ENCODE measurements at regions not wholly inside any gene's neighbourhood (a gene's known extent, or its start where the extent isn't known, plus 50 kb on each side); places are given as distances from the start of the nearest gene placed in this dataset.

- H3K27me3 ChIP-seq (ENCODE audit: control insufficient read depth in 3 of 3, insufficient read depth in 3 of 3, low read length in 3 of 3) = no peaks in the 10 kb centered on the region
- no peak overlapping the region for H3K27ac ChIP-seq (ENCODE audit: low read depth, low read length)
- no peaks in the 10 kb centered on the region for H3K9me3 ChIP-seq (ENCODE audit: control insufficient read depth in 3 of 3, low read length in 3 of 3)
- H3K4me1 ChIP-seq (ENCODE audit: control insufficient read depth in 3 of 3, insufficient read depth in 3 of 3, low read length in 3 of 3) = no peaks in the 10 kb centered on the region
- no peak overlapping the region for H3K4me3 ChIP-seq (ENCODE audit: low read length in 3 of 3)
- no peak overlapping the region for H3K9ac ChIP-seq (ENCODE audit: low read depth in 1 of 3, low read length in 3 of 3)
- no peaks in the 10 kb centered on the region for H3K36me3 ChIP-seq (ENCODE audit: control insufficient read depth in 3 of 3, insufficient read depth in 3 of 3, low read length in 3 of 3)
These were observed 311.9 kb downstream of the DAD1 start for GRCh38 chr14:22276913-22277816.

GRCh38 chr14:22271838-22272799, 316.9 kb downstream of the DAD1 start:
- H3K4me3 ChIP-seq (ENCODE audit: low read length in 3 of 3) = no peak overlapping the region
- H3K27ac ChIP-seq (ENCODE audit: low read depth, low read length) = no peak overlapping the region
- no peaks in the 10 kb centered on the region for H3K36me3 ChIP-seq (ENCODE audit: control insufficient read depth in 3 of 3, insufficient read depth in 3 of 3, low read length in 3 of 3)
- H3K9ac ChIP-seq (ENCODE audit: low read depth in 1 of 3, low read length in 3 of 3) = no peak overlapping the region
- no peaks in the 10 kb centered on the region for H3K9me3 ChIP-seq (ENCODE audit: control insufficient read depth in 3 of 3, low read length in 3 of 3)
- no peaks in the 10 kb centered on the region for H3K27me3 ChIP-seq (ENCODE audit: control insufficient read depth in 3 of 3, insufficient read depth in 3 of 3, low read length in 3 of 3)
- no peaks in the 10 kb centered on the region for H3K4me1 ChIP-seq (ENCODE audit: control insufficient read depth in 3 of 3, insufficient read depth in 3 of 3, low read length in 3 of 3)

GRCh38 chr14:22268875-22269274, 320.1 kb downstream of the DAD1 start:
- Histone ChIP-seq H3K27me3 (ENCODE audit: control insufficient read depth in 3 of 3, insufficient read depth in 3 of 3, low read length in 3 of 3) (no peaks in the 10 kb centered on the region), H3K4me1 (ENCODE audit: control insufficient read depth in 3 of 3, insufficient read depth in 3 of 3, low read length in 3 of 3) (no peaks in the 10 kb centered on the region), H3K4me3 (ENCODE audit: low read length in 3 of 3) (no peak overlapping the region), H3K9ac (ENCODE audit: low read depth in 1 of 3, low read length in 3 of 3) (no peak overlapping the region), H3K27ac (ENCODE audit: low read depth, low read length) (no peak overlapping the region), H3K36me3 (ENCODE audit: control insufficient read depth in 3 of 3, insufficient read depth in 3 of 3, low read length in 3 of 3) (no peaks in the 10 kb centered on the region), H3K9me3 (ENCODE audit: control insufficient read depth in 3 of 3, low read length in 3 of 3) (no peaks in the 10 kb centered on the region)

DNA sequence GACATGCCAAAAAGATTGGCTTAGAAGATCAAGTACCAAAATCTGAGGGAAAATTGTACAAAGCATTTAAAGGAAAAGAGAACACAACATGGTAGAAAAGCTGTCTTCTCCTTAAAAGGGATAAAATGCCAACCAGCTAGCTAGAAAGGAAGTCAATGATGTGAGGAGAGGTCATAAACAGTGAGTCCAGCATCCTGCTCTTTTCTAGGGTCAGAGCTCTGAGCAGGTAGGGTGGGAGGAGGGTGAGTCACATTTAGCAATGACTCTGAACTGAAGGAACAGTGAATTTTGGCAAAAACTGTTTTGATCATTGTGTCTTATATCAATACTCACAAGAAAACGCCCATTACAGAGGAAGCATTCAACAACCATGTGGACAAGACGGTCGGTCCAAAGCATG, 322.3 kb downstream of the DAD1 start:
- no peak overlapping the region for H3K4me3 ChIP-seq (ENCODE audit: low read length in 3 of 3)
- no peaks in the 10 kb centered on the region for H3K4me1 ChIP-seq (ENCODE audit: control insufficient read depth in 3 of 3, insufficient read depth in 3 of 3, low read length in 3 of 3)
- no peaks in the 10 kb centered on the region for H3K9me3 ChIP-seq (ENCODE audit: control insufficient read depth in 3 of 3, low read length in 3 of 3)
- H3K27me3 ChIP-seq (ENCODE audit: control insufficient read depth in 3 of 3, insufficient read depth in 3 of 3, low read length in 3 of 3) = no peaks in the 10 kb centered on the region
- no peak overlapping the region for H3K27ac ChIP-seq (ENCODE audit: low read depth, low read length)
- no peaks in the 10 kb centered on the region for H3K36me3 ChIP-seq (ENCODE audit: control insufficient read depth in 3 of 3, insufficient read depth in 3 of 3, low read length in 3 of 3)
- H3K9ac ChIP-seq (ENCODE audit: low read depth in 1 of 3, low read length in 3 of 3) = no peak overlapping the region

DNA sequence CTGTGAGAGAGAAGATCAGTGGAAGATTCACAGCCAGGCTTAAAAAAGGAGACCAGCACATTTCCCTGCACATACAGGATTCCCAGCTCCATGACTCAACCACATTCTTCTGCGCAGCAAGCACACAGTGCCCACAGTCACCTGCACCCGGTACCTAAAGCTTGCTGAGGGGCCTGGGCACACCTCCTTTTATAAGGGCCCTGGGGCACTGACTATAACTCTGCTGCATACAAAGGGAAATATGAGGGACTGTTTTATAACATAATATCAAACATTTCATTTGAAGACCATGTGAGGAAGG, 322.9 kb downstream of the DAD1 start:
- Histone ChIP-seq H3K4me1 (ENCODE audit: control insufficient read depth in 3 of 3, insufficient read depth in 3 of 3, low read length in 3 of 3) (no peaks in the 10 kb centered on the region), H3K9ac (ENCODE audit: low read depth in 1 of 3, low read length in 3 of 3) (no peak overlapping the region), H3K9me3 (ENCODE audit: control insufficient read depth in 3 of 3, low read length in 3 of 3) (no peaks in the 10 kb centered on the region)

DNA sequence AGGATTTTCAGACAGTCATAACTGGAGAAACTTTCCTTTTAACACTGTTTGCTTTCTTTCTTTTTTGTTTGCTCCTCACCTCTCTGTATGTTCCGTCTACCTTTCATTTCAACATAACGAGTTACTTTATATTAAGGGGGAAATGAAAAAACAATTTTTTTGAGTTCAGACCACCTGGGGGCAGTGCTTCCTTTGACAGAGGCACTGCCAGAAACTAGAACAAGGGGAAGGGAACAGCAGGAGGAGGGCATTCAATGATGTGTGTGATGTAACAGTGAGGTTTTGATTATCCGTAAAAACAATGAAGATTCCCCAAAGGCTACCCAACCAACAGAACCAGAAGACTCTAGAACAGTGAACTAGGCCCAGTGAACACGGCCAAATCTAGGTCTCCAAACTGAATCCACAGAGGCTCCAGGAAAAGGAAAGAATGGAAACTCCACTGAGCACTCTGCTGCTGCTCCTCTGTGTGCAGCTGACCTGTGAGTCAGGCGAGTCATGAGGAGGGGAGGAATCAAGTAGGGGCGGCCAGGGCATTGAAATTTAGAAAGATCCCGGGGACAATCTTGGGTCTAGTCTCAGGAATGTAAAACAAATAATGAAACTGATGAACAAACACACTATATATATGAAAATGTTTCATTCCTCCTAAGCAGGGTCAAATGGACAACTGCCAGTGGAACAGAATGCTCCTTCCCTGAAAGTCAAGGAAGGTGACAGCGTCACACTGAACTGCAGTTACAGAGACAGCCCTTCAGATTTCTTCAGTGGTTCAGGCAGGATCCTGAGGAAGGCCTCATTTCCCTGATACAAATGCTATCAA, 323.5 kb downstream of the DAD1 start:
- H3K27ac ChIP-seq (ENCODE audit: low read depth, low read length) = no peak overlapping the region
- no peaks in the 10 kb centered on the region for H3K36me3 ChIP-seq (ENCODE audit: control insufficient read depth in 3 of 3, insufficient read depth in 3 of 3, low read length in 3 of 3)
- no peaks in the 10 kb centered on the region for H3K4me1 ChIP-seq (ENCODE audit: control insufficient read depth in 3 of 3, insufficient read depth in 3 of 3, low read length in 3 of 3)
- no peaks in the 10 kb centered on the region for H3K9me3 ChIP-seq (ENCODE audit: control insufficient read depth in 3 of 3, low read length in 3 of 3)
- H3K4me3 ChIP-seq (ENCODE audit: low read length in 3 of 3) = no peak overlapping the region
- H3K27me3 ChIP-seq (ENCODE audit: control insufficient read depth in 3 of 3, insufficient read depth in 3 of 3, low read length in 3 of 3) = no peaks in the 10 kb centered on the region
- no peak overlapping the region for H3K9ac ChIP-seq (ENCODE audit: low read depth in 1 of 3, low read length in 3 of 3)

More for the DNA sequence above, 322.9 kb downstream of the DAD1 start:
- Histone ChIP-seq H3K27me3 (ENCODE audit: control insufficient read depth in 3 of 3, insufficient read depth in 3 of 3, low read length in 3 of 3) (no peaks in the 10 kb centered on the region), H3K36me3 (ENCODE audit: control insufficient read depth in 3 of 3, insufficient read depth in 3 of 3, low read length in 3 of 3) (no peaks in the 10 kb centered on the region), H3K27ac (ENCODE audit: low read depth, low read length) (no peak overlapping the region), H3K4me3 (ENCODE audit: low read length in 3 of 3) (no peak overlapping the region)

GRCh38 chr14:22264759-22265158, 324.3 kb downstream of the DAD1 start:
- H3K4me1 ChIP-seq (ENCODE audit: control insufficient read depth in 3 of 3, insufficient read depth in 3 of 3, low read length in 3 of 3) = no peaks in the 10 kb centered on the region
- no peaks in the 10 kb centered on the region for H3K27me3 ChIP-seq (ENCODE audit: control insufficient read depth in 3 of 3, insufficient read depth in 3 of 3, low read length in 3 of 3)
- H3K9me3 ChIP-seq (ENCODE audit: control insufficient read depth in 3 of 3, low read length in 3 of 3) = no peaks in the 10 kb centered on the region
- H3K36me3 ChIP-seq (ENCODE audit: control insufficient read depth in 3 of 3, insufficient read depth in 3 of 3, low read length in 3 of 3) = no peaks in the 10 kb centered on the region
- H3K9ac ChIP-seq (ENCODE audit: low read depth in 1 of 3, low read length in 3 of 3) = no peak overlapping the region
- H3K27ac ChIP-seq (ENCODE audit: low read depth, low read length) = no peak overlapping the region
- no peak overlapping the region for H3K4me3 ChIP-seq (ENCODE audit: low read length in 3 of 3)

GRCh38 chr14:22263961-22264360, 325.1 kb downstream of the DAD1 start:
- H3K27me3 ChIP-seq (ENCODE audit: control insufficient read depth in 3 of 3, insufficient read depth in 3 of 3, low read length in 3 of 3) = no peaks in the 10 kb centered on the region
- H3K27ac ChIP-seq (ENCODE audit: low read depth, low read length) = no peak overlapping the region
- H3K9ac ChIP-seq (ENCODE audit: low read depth in 1 of 3, low read length in 3 of 3) = no peak overlapping the region
- H3K4me1 ChIP-seq (ENCODE audit: control insufficient read depth in 3 of 3, insufficient read depth in 3 of 3, low read length in 3 of 3) = no peaks in the 10 kb centered on the region
- H3K4me3 ChIP-seq (ENCODE audit: low read length in 3 of 3) = no peak overlapping the region
- H3K36me3 ChIP-seq (ENCODE audit: control insufficient read depth in 3 of 3, insufficient read depth in 3 of 3, low read length in 3 of 3) = no peaks in the 10 kb centered on the region
- no peaks in the 10 kb centered on the region for H3K9me3 ChIP-seq (ENCODE audit: control insufficient read depth in 3 of 3, low read length in 3 of 3)

DNA sequence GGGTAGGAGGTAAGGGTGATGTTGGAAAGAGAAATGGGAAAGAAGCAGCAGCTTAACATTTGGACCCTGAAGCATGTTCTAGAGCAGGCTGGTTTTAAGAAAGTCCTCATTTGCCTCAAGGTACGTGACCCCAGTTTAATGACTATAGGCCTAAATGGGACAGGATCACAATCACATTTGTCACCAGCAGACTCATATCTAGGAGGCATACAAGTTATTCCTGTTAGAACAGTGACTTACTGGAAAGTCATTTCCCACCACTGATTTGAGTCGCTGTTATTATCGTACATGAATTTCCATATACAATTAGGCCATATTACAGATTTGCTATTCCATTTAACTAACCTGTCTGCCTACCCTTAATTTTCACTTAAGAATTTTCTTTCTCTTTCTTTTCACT, 326.1 kb downstream of the DAD1 start:
- Histone ChIP-seq H3K36me3 (ENCODE audit: control insufficient read depth in 3 of 3, insufficient read depth in 3 of 3, low read length in 3 of 3) (no peaks in the 10 kb centered on the region), H3K27ac (ENCODE audit: low read depth, low read length) (no peak overlapping the region), H3K27me3 (ENCODE audit: control insufficient read depth in 3 of 3, insufficient read depth in 3 of 3, low read length in 3 of 3) (no peaks in the 10 kb centered on the region), H3K4me1 (ENCODE audit: control insufficient read depth in 3 of 3, insufficient read depth in 3 of 3, low read length in 3 of 3) (no peaks in the 10 kb centered on the region), H3K4me3 (ENCODE audit: low read length in 3 of 3) (no peak overlapping the region), H3K9ac (ENCODE audit: low read depth in 1 of 3, low read length in 3 of 3) (no peak overlapping the region), H3K9me3 (ENCODE audit: control insufficient read depth in 3 of 3, low read length in 3 of 3) (no peaks in the 10 kb centered on the region)

All from skeletal muscle tissue (tissue), 3 donors.